ENCODE measurements at regions not wholly inside any gene's neighbourhood (a gene's known extent, or its start where the extent isn't known, plus 50 kb on each side); places are given as distances from the start of the nearest gene placed in this dataset.

- WGBS, 2 donors = 67 to 73% methylated on average over 18 of the region's 18 CpGs
- no peak for DNase-seq (ENCODE audit: low spot score in 2 of 2)
- no peak overlapping the region for H3K4me3 ChIP-seq (ENCODE audit: low read depth, poor library complexity, severe bottlenecking)
- TF ChIP-seq CTCF (IDR thresholded peaks at IDR 0.05) = no peak
- TF ChIP-seq POLR2A (IDR thresholded peaks at IDR 0.05) = no peak
- intact Hi-C loops (cut with DNase I; ENCODE audit: low total_unique reads) = no loop called here
These were observed 183.9 kb downstream of the ALG10 start for GRCh38 chr12:34206061-34206785.

GRCh38 chr12:34207858-34208257 lies 185.6 kb downstream of the ALG10 start:
- DNase-seq (ENCODE audit: low spot score in 2 of 2) = no peak
- TF ChIP-seq POLR2A (IDR thresholded peaks at IDR 0.05) = no peak
- no peak for TF ChIP-seq CTCF (IDR thresholded peaks at IDR 0.05)
- no peak overlapping the region for H3K4me3 ChIP-seq (ENCODE audit: low read depth, poor library complexity, severe bottlenecking)
- WGBS, 2 donors = 92 to 93% methylated on average over 11 of the region's 11 CpGs
- intact Hi-C loops (cut with DNase I; ENCODE audit: low total_unique reads) = no loop called here

GRCh38 chr12:34208331-34209258 lies 186.3 kb downstream of the ALG10 start:
- intact Hi-C loops (cut with DNase I; ENCODE audit: low total_unique reads) = no loop called here
- TF ChIP-seq POLR2A (IDR thresholded peaks at IDR 0.05) (no peak), CTCF (IDR thresholded peaks at IDR 0.05) (no peak)
- no peak for DNase-seq (ENCODE audit: low spot score in 2 of 2)
- 82 to 86% methylated on average over 31 to 40 of the region's 41 CpGs for WGBS, 2 donors
- no peak overlapping the region for H3K4me3 ChIP-seq (ENCODE audit: low read depth, poor library complexity, severe bottlenecking)

GRCh38 chr12:34209259-34209835 lies 187.1 kb downstream of the ALG10 start:
- no peak for DNase-seq (ENCODE audit: low spot score in 2 of 2)
- intact Hi-C loops (cut with DNase I; ENCODE audit: low total_unique reads) = no loop called here
- 73 to 75% methylated on average over 22 of the region's 22 CpGs for WGBS, 2 donors
- H3K4me3 ChIP-seq (ENCODE audit: low read depth, poor library complexity, severe bottlenecking) = no peak overlapping the region
- TF ChIP-seq POLR2A (IDR thresholded peaks at IDR 0.05) (no peak), CTCF (IDR thresholded peaks at IDR 0.05) (no peak)

- intact Hi-C loops (cut with DNase I; ENCODE audit: low total_unique reads) = no loop called here
- TF ChIP-seq POLR2A (IDR thresholded peaks at IDR 0.05) = no peak
- no peak for TF ChIP-seq CTCF (IDR thresholded peaks at IDR 0.05)
- no peak overlapping the region for H3K4me3 ChIP-seq (ENCODE audit: low read depth, poor library complexity, severe bottlenecking)
- 68 to 83% methylated on average over 14 of the region's 14 CpGs for WGBS, 2 donors
- DNase-seq (ENCODE audit: low spot score in 2 of 2) = no peak
These were observed 187.9 kb downstream of the ALG10 start for GRCh38 chr12:34210183-34210582.
